ENCODE measurements at regions not wholly inside any gene's neighbourhood (a gene's known extent, or its start where the extent isn't known, plus 50 kb on each side); places are given as distances from the start of the nearest gene placed in this dataset.

GRCh38 chr3:139202226-139202958, 141.4 kb upstream of the MRPS22 start:
- 36% methylated on average over 5 of the region's 5 CpGs for WGBS
- peak in 4 of 9 donors; percentile 3 to 46 (median 12) for DNase-seq (ENCODE audit: low read depth in 6 of 9, low spot score in 9 of 9)
- Histone ChIP-seq H3K27me3 (ENCODE audit: control insufficient read depth in 2 of 2, insufficient read depth in 1 of 2, low read length in 1 of 2) (no peaks in the 10 kb centered on the region), H3K9me3 (ENCODE audit: control insufficient read depth in 2 of 2, insufficient read depth in 1 of 2, low read length in 1 of 2) (no peaks in the 10 kb centered on the region), H3K4me1 (ENCODE audit: control insufficient read depth in 2 of 2, insufficient read depth in 2 of 2, low read length in 2 of 2) (peaks cover 0 to 7% of the 10 kb centered on the region in 2 donors), H3K4me3 (ENCODE audit: low read length in 2 of 2) (no peak overlapping the region), H3K27ac (ENCODE audit: low read depth in 1 of 2, low read length in 1 of 2) (no peak overlapping the region), H3K36me3 (ENCODE audit: control insufficient read depth in 2 of 2, insufficient read depth in 2 of 2, low read length in 1 of 2) (no peaks in the 10 kb centered on the region)

GRCh38 chr3:139202959-139203349, 140.9 kb upstream of the MRPS22 start:
- no peaks in the 10 kb centered on the region for H3K9me3 ChIP-seq (ENCODE audit: control insufficient read depth in 2 of 2, insufficient read depth in 1 of 2, low read length in 1 of 2)
- H3K27ac ChIP-seq (ENCODE audit: low read depth in 1 of 2, low read length in 1 of 2): no peak overlapping the region
- WGBS: 81% methylated on average over 1 of the region's 1 CpG
- H3K27me3 ChIP-seq (ENCODE audit: control insufficient read depth in 2 of 2, insufficient read depth in 1 of 2, low read length in 1 of 2): no peaks in the 10 kb centered on the region
- DNase-seq (ENCODE audit: low read depth in 6 of 9, low spot score in 9 of 9): no peak
- H3K36me3 ChIP-seq (ENCODE audit: control insufficient read depth in 2 of 2, insufficient read depth in 2 of 2, low read length in 1 of 2): no peaks in the 10 kb centered on the region
- peaks cover 0 to 7% of the 10 kb centered on the region in 2 donors for H3K4me1 ChIP-seq (ENCODE audit: control insufficient read depth in 2 of 2, insufficient read depth in 2 of 2, low read length in 2 of 2)
- no peak overlapping the region for H3K4me3 ChIP-seq (ENCODE audit: low read length in 2 of 2)

- Histone ChIP-seq H3K27me3 (ENCODE audit: control insufficient read depth in 2 of 2, insufficient read depth in 1 of 2, low read length in 1 of 2) (no peaks in the 10 kb centered on the region), H3K4me3 (ENCODE audit: low read length in 2 of 2) (no peak overlapping the region), H3K36me3 (ENCODE audit: control insufficient read depth in 2 of 2, insufficient read depth in 2 of 2, low read length in 1 of 2) (no peaks in the 10 kb centered on the region), H3K27ac (ENCODE audit: low read depth in 1 of 2, low read length in 1 of 2) (no peak overlapping the region), H3K9me3 (ENCODE audit: control insufficient read depth in 2 of 2, insufficient read depth in 1 of 2, low read length in 1 of 2) (no peaks in the 10 kb centered on the region), H3K4me1 (ENCODE audit: control insufficient read depth in 2 of 2, insufficient read depth in 2 of 2, low read length in 2 of 2) (peaks cover 0 to 7% of the 10 kb centered on the region in 2 donors)
- WGBS: 93% methylated on average over 2 of the region's 2 CpGs
- DNase-seq (ENCODE audit: low read depth in 6 of 9, low spot score in 9 of 9): no peak
Measured at GRCh38 chr3:139203752-139204151, 140.1 kb upstream of the MRPS22 start.

- no peak for DNase-seq (ENCODE audit: low read depth in 6 of 9, low spot score in 9 of 9)
- no peak overlapping the region for H3K4me3 ChIP-seq (ENCODE audit: low read length in 2 of 2)
- no peaks in the 10 kb centered on the region for H3K27me3 ChIP-seq (ENCODE audit: control insufficient read depth in 2 of 2, insufficient read depth in 1 of 2, low read length in 1 of 2)
- H3K27ac ChIP-seq (ENCODE audit: low read depth in 1 of 2, low read length in 1 of 2): no peak overlapping the region
- 79% methylated on average over 1 of the region's 1 CpG for WGBS
- H3K36me3 ChIP-seq (ENCODE audit: control insufficient read depth in 2 of 2, insufficient read depth in 2 of 2, low read length in 1 of 2): no peaks in the 10 kb centered on the region
- no peaks in the 10 kb centered on the region for H3K9me3 ChIP-seq (ENCODE audit: control insufficient read depth in 2 of 2, insufficient read depth in 1 of 2, low read length in 1 of 2)
- peaks cover 0 to 7% of the 10 kb centered on the region in 2 donors for H3K4me1 ChIP-seq (ENCODE audit: control insufficient read depth in 2 of 2, insufficient read depth in 2 of 2, low read length in 2 of 2)
Measured at GRCh38 chr3:139204728-139205127, 139.1 kb upstream of the MRPS22 start.

- Histone ChIP-seq H3K27ac (ENCODE audit: low read depth in 1 of 2, low read length in 1 of 2) (no peak overlapping the region), H3K9me3 (ENCODE audit: control insufficient read depth in 2 of 2, insufficient read depth in 1 of 2, low read length in 1 of 2) (no peaks in the 10 kb centered on the region), H3K4me1 (ENCODE audit: control insufficient read depth in 2 of 2, insufficient read depth in 2 of 2, low read length in 2 of 2) (no peaks in the 10 kb centered on the region), H3K4me3 (ENCODE audit: low read length in 2 of 2) (no peak overlapping the region), H3K27me3 (ENCODE audit: control insufficient read depth in 2 of 2, insufficient read depth in 1 of 2, low read length in 1 of 2) (no peaks in the 10 kb centered on the region), H3K36me3 (ENCODE audit: control insufficient read depth in 2 of 2, insufficient read depth in 2 of 2, low read length in 1 of 2) (no peaks in the 10 kb centered on the region)
- 81% methylated on average over 5 of the region's 5 CpGs for WGBS
- DNase-seq (ENCODE audit: low read depth in 6 of 9, low spot score in 9 of 9): no peak
Measured at GRCh38 chr3:139213936-139214335, 129.9 kb upstream of the MRPS22 start.

- Histone ChIP-seq H3K27me3 (ENCODE audit: control insufficient read depth in 2 of 2, insufficient read depth in 1 of 2, low read length in 1 of 2) (no peaks in the 10 kb centered on the region), H3K9me3 (ENCODE audit: control insufficient read depth in 2 of 2, insufficient read depth in 1 of 2, low read length in 1 of 2) (no peaks in the 10 kb centered on the region), H3K27ac (ENCODE audit: low read depth in 1 of 2, low read length in 1 of 2) (no peak overlapping the region), H3K4me1 (ENCODE audit: control insufficient read depth in 2 of 2, insufficient read depth in 2 of 2, low read length in 2 of 2) (no peaks in the 10 kb centered on the region), H3K36me3 (ENCODE audit: control insufficient read depth in 2 of 2, insufficient read depth in 2 of 2, low read length in 1 of 2) (no peaks in the 10 kb centered on the region), H3K4me3 (ENCODE audit: low read length in 2 of 2) (no peak overlapping the region)
- no peak for DNase-seq (ENCODE audit: low read depth in 6 of 9, low spot score in 9 of 9)
Measured at GRCh38 chr3:139216958-139217357, 126.9 kb upstream of the MRPS22 start.

- H3K4me1 ChIP-seq (ENCODE audit: control insufficient read depth in 2 of 2, insufficient read depth in 2 of 2, low read length in 2 of 2): no peaks in the 10 kb centered on the region
- WGBS: 95% methylated on average over 3 of the region's 3 CpGs
- H3K27me3 ChIP-seq (ENCODE audit: control insufficient read depth in 2 of 2, insufficient read depth in 1 of 2, low read length in 1 of 2): no peaks in the 10 kb centered on the region
- H3K36me3 ChIP-seq (ENCODE audit: control insufficient read depth in 2 of 2, insufficient read depth in 2 of 2, low read length in 1 of 2): no peaks in the 10 kb centered on the region
- H3K9me3 ChIP-seq (ENCODE audit: control insufficient read depth in 2 of 2, insufficient read depth in 1 of 2, low read length in 1 of 2): no peaks in the 10 kb centered on the region
- no peak overlapping the region for H3K4me3 ChIP-seq (ENCODE audit: low read length in 2 of 2)
- no peak for DNase-seq (ENCODE audit: low read depth in 6 of 9, low spot score in 9 of 9)
- no peak overlapping the region for H3K27ac ChIP-seq (ENCODE audit: low read depth in 1 of 2, low read length in 1 of 2)
Measured at GRCh38 chr3:139217633-139218032, 126.2 kb upstream of the MRPS22 start.

GRCh38 chr3:139218046-139218445, 125.8 kb upstream of the MRPS22 start:
- H3K27me3 ChIP-seq (ENCODE audit: control insufficient read depth in 2 of 2, insufficient read depth in 1 of 2, low read length in 1 of 2): no peaks in the 10 kb centered on the region
- H3K4me1 ChIP-seq (ENCODE audit: control insufficient read depth in 2 of 2, insufficient read depth in 2 of 2, low read length in 2 of 2): no peaks in the 10 kb centered on the region
- H3K36me3 ChIP-seq (ENCODE audit: control insufficient read depth in 2 of 2, insufficient read depth in 2 of 2, low read length in 1 of 2): no peaks in the 10 kb centered on the region
- WGBS: 98% methylated on average over 2 of the region's 2 CpGs
- no peaks in the 10 kb centered on the region for H3K9me3 ChIP-seq (ENCODE audit: control insufficient read depth in 2 of 2, insufficient read depth in 1 of 2, low read length in 1 of 2)
- no peak for DNase-seq (ENCODE audit: low read depth in 6 of 9, low spot score in 9 of 9)
- H3K27ac ChIP-seq (ENCODE audit: low read depth in 1 of 2, low read length in 1 of 2): no peak overlapping the region
- H3K4me3 ChIP-seq (ENCODE audit: low read length in 2 of 2): no peak overlapping the region

GRCh38 chr3:139219463-139219862, 124.4 kb upstream of the MRPS22 start:
- Histone ChIP-seq H3K27ac (ENCODE audit: low read depth in 1 of 2, low read length in 1 of 2) (no peak overlapping the region), H3K9me3 (ENCODE audit: control insufficient read depth in 2 of 2, insufficient read depth in 1 of 2, low read length in 1 of 2) (no peaks in the 10 kb centered on the region), H3K4me3 (ENCODE audit: low read length in 2 of 2) (no peak overlapping the region), H3K27me3 (ENCODE audit: control insufficient read depth in 2 of 2, insufficient read depth in 1 of 2, low read length in 1 of 2) (no peaks in the 10 kb centered on the region), H3K36me3 (ENCODE audit: control insufficient read depth in 2 of 2, insufficient read depth in 2 of 2, low read length in 1 of 2) (no peaks in the 10 kb centered on the region), H3K4me1 (ENCODE audit: control insufficient read depth in 2 of 2, insufficient read depth in 2 of 2, low read length in 2 of 2) (no peaks in the 10 kb centered on the region)
- DNase-seq (ENCODE audit: low read depth in 6 of 9, low spot score in 9 of 9): no peak
- 95% methylated on average over 4 of the region's 4 CpGs for WGBS
